NCI-H2029 treated with DMSO at 0.1 percent for 48 hours (cell line): ENCODE measurements at regions not wholly inside any gene's neighbourhood (a gene's known extent, or its start where the extent isn't known, plus 50 kb on each side); places are given as distances from the start of the nearest gene placed in this dataset.

Experiments used
- DNase-seq: peaks from one replicate; lab custom pipeline; 2025; lab: John Stamatoyannopoulos, UW

GRCh38 chr6:92942549-92942948, 476.8 kb downstream of the EPHA7 start:
- no peak for DNase-seq

- no peak for DNase-seq
Observed at GRCh38 chr6:92934625-92935024, 484.7 kb downstream of the EPHA7 start.

DNA sequence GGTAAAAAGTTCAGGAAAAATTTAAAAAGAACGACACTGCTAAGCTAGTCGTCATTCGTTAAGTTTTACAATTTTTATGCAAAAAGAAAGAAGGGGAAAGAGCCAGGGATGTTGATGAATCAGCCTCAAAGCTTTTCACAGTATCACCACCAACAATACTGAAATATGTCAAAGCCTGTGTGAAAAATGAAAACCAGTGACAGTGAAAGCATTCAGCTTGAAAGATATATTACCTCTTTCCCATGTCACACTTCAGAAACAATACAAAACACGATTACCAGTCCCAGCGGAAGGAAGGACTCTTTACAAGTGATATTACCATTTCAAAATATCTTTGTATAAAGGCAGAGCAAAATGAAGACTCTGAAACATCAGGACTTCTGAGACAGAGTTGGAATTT, 489.2 kb downstream of the EPHA7 start:
- no peak for DNase-seq

GRCh38 chr6:92922216-92922806, 497.0 kb downstream of the EPHA7 start:
- DNase-seq: no peak

DNA sequence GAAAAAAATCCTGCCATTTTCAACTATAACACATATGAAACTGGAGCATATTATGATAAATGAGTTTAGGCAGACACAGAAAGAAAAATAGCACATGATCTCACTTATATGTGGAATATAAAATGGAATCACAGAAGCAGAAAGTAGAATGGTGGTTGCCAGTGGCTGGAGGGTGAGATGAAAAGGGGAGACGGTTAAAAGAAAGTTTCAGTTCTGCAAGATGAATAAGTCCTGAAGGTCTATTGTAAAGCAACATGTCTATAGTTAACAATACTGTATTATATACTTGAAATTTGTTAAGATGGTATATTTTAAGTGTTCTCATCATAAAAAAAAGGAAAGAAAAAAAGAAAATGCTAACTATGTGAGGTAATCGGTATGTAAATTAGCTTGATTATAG, 503.9 kb downstream of the EPHA7 start:
- no peak for DNase-seq

- DNase-seq: no peak
Observed at GRCh38 chr6:92911301-92911700, 508.1 kb downstream of the EPHA7 start.

- DNase-seq: no peak
Observed at GRCh38 chr6:92910646-92911045, 508.7 kb downstream of the EPHA7 start.

- DNase-seq: no peak
Observed at GRCh38 chr6:92906385-92906784, 513.0 kb downstream of the EPHA7 start.

DNA sequence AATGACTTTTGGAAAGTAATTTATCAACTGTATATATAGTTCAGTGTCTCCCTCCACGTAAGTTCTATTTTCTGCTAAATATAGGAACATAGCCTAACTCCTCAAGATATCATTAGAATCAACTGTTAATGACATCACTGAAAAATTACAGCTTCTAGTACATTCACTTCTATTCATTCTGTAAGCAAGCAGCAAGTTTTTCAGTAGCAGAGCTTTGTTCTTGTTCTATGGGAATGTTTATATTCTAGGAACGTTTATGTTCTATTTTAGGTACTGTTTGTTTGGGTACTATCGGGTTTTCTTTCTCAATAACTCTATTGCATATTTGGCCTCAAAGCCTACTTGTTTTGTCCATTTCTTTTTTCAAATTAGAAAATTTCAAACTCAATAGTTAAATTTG, 525.6 kb downstream of the EPHA7 start:
- no peak for DNase-seq

GRCh38 chr6:92892626-92893170, 526.7 kb downstream of the EPHA7 start:
- DNase-seq: no peak

- no peak for DNase-seq
Observed at GRCh38 chr6:92888316-92888715, 531.0 kb downstream of the EPHA7 start.

- DNase-seq: no peak
Observed at GRCh38 chr6:92887871-92888270, 531.5 kb downstream of the EPHA7 start.

DNA sequence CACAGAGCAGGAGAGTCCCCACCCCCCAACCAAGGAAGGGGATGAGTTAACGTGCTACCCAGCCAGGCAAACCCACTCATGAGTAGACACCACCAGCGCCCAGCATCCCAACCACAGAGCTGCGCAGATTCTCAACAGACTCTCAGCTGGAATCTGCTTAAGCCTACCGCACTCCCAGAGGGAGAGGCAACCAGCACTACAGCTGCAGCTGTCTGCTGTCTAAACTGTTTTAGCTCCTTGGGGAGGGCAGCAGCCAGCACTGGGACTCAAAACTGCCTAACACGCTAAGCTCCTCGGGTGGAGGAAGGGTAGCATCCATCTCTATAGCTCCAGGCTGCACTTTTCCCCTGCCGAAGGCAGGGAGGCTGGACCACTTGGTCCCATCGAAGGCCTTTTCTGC, 539.8 kb downstream of the EPHA7 start:
- DNase-seq: no peak

- no peak for DNase-seq
Observed at GRCh38 chr6:92864966-92865555, 554.3 kb downstream of the EPHA7 start.

DNA sequence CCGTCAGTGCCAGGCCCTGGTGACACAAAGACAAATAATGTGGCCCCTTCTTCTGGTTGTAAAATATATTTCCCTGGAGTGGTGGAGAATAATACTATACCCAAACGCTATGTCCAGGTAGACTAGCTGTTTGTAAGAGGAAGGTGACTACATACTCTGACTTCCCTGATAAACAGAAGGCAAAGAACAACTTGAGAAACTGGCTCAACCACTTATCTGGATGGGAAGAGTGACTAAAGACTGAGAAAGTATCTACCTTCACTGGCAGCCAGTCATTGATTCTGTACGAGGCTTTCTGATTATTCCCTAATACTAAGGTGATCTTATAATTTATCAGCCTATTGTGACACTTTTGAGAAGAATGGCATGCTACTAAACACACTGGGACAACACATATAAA, 569.7 kb downstream of the EPHA7 start:
- DNase-seq: no peak

- no peak for DNase-seq
Observed at GRCh38 chr6:92848901-92849300, 570.5 kb downstream of the EPHA7 start.

- DNase-seq: no peak
Observed at GRCh38 chr6:92848459-92848858, 570.9 kb downstream of the EPHA7 start.

DNA sequence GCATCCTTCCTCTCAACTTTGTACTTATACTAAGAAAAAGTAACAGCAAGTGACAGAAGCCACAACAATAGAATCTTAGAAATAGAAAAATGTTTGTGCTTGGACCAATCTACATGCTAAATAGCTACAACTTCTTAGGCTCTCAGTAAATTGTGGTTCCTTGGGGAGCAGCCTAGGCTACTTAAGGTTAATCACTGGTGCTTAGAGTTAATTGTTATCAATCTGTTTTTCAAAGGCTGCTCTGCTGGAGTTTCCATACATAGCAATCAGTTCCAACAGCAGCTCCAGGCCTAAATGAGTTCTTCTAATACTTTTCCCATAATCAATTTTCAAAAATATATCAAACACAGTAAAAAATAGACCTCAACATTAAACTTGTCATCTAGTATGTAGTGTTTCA, 571.4 kb downstream of the EPHA7 start:
- no peak for DNase-seq

GRCh38 chr6:92840246-92840930, 579.0 kb downstream of the EPHA7 start:
- no peak for DNase-seq

DNA sequence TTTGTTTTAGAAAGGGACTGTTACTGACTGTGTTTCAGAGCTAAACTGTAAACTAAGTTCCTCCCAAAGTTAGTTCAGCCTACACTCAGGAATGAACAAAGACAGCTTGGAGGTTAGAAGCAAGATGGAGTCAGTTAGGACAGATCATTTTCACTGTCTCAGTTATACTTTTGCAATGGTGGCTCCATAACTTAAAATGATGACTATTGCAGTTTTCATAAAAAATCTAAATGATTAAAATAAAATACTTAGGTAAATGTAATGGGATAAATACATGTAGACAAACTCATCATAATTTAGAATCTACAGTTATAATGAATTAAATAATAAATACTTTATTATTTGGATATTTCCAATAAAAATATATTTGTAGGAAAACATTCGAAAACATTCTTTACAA, 590.6 kb downstream of the EPHA7 start:
- no peak for DNase-seq

DNA sequence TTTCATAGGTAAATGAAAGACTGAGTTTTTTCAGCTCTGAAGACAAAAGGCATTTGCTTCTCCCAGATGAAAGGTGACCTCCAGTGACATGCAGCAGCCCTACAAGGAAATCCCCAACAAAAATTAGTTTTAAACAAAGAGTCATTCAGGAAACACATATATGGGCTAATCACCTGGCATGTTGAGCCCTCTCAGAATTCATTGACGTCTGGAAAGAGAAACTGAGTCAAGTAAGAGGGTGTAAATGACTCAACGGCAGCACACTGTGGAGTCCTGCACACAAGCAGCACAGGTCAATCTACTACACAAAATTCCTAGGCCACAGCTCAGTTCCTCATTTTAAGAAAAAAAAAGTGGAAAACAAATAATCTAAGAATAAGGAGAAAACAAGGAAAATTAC, 592.3 kb downstream of the EPHA7 start:
- no peak for DNase-seq

GRCh38 chr6:92826633-92827032, 592.7 kb downstream of the EPHA7 start:
- peak; percentile 9 for DNase-seq

DNA sequence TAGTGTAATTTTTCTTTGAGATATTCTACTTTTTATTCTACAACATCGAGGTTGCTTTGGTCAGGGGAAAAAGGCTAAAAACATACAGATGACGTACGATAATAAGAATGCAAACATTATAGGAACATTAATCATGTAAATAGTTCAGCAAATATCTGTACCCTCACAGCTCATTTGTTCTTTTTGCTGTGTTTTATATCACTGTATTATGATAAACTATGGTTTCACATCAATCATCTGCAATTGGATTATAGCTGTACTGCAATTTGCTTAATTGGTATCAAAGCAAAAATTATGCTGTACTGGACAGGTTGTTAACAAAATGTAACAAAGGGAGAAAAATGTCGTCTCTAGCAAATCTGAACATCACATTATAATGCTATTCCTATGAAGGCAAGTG, 597.1 kb downstream of the EPHA7 start:
- no peak for DNase-seq

GRCh38 chr6:92820601-92821000, 598.8 kb downstream of the EPHA7 start:
- DNase-seq: no peak
